WTC11 (cell line): ENCODE measurements at regions not wholly inside any gene's neighbourhood (a gene's known extent, or its start where the extent isn't known, plus 50 kb on each side); places are given as distances from the start of the nearest gene placed in this dataset.
A peak's percentile ranks its signal among the peaks of the same experiment; 100 is the strongest.

ENCODE experiments used
- ATAC-seq: fragments of 200-7000 bp; cut with Tn5 transposase; 2 replicates; pipeline ENCODE4 v1.10.0; 2021; ENCODE audit warnings: mild to moderate bottlenecking, moderate library complexity
- CTCF ChIA-PET: fragments of 300-600 bp; sonication (Branson Sonifier 250); formaldehyde crosslinking; loops from one replicate; lab custom pipeline; 2021; ENCODE audit warnings: antibody characterized with exemption; lab: Charles Lee
- POLR2A ChIA-PET: fragments of 350-600 bp; sonication (Branson Sonifier 250); formaldehyde crosslinking; loops from one replicate; lab custom pipeline; 2021; ENCODE audit warnings: antibody characterized with exemption; lab: Charles Lee
- DNase-seq: peaks from one replicate; pipeline ENCODE4 v3.0.0; 2021; ENCODE audit warnings: low spot score
- H3K27ac Mint-ChIP-seq: 2 replicates; pipeline ENCODE4 v1.8.0; 2021; ENCODE audit warnings: mixed read lengths
- H3K27me3 Mint-ChIP-seq: 2 replicates; pipeline ENCODE4 v1.8.0; 2021; ENCODE audit warnings: low read depth, mild to moderate bottlenecking, moderate library complexity, mixed read lengths
- H3K36me3 Mint-ChIP-seq: 2 replicates; pipeline ENCODE4 v1.8.0; 2021; ENCODE audit warnings: mixed read lengths
- H3K4me1 Mint-ChIP-seq: 2 replicates; pipeline ENCODE4 v1.8.0; 2022; ENCODE audit warnings: mixed read lengths
- H3K4me3 Mint-ChIP-seq: 2 replicates; pipeline ENCODE4 v1.8.0; 2021; ENCODE audit warnings: mild to moderate bottlenecking, moderate library complexity, mixed read lengths
- H3K9me3 Mint-ChIP-seq: 2 replicates; pipeline ENCODE4 v1.8.0; 2021; ENCODE audit warnings: mixed read lengths
- ATF1 ChIP-seq: sonication (generic); formaldehyde crosslinking; IDR thresholded peaks from 2 replicates; pipeline ENCODE4 v1.8.1; 2023; ENCODE audit warnings: mild to moderate bottlenecking, moderate library complexity, missing genetic modification reagents
- CBFB ChIP-seq: sonication (generic); formaldehyde crosslinking; IDR thresholded peaks from 2 replicates; pipeline ENCODE4 v1.8.1; 2022; ENCODE audit warnings: mild to moderate bottlenecking, low read depth, missing genetic modification reagents
- CTCF ChIP-seq: fragments of 200-600 bp; IDR thresholded peaks from 2 replicates; pipeline ENCODE4 v1.8.0; 2022; ENCODE audit warnings: antibody characterized with exemption
- E2F1 ChIP-seq: sonication (generic); formaldehyde crosslinking; IDR thresholded peaks from 2 replicates; pipeline ENCODE4 v1.8.0; 2022; ENCODE audit warnings: mild to moderate bottlenecking, missing genetic modification reagents
- MXD4 ChIP-seq: fragments of 250-450 bp; sonication (Bioruptor Pico); IDR thresholded peaks from 2 replicates; pipeline ENCODE4 v1.8.0; 2021; ENCODE audit warnings: mild to moderate bottlenecking, moderate library complexity, borderline replicate concordance
- TEAD1 ChIP-seq: sonication (generic); formaldehyde crosslinking; IDR thresholded peaks from 2 replicates; pipeline ENCODE4 v1.8.0; 2022; ENCODE audit warnings: mild to moderate bottlenecking, missing genetic modification reagents
- TEAD4 ChIP-seq: sonication (generic); formaldehyde crosslinking; IDR thresholded peaks from 2 replicates; pipeline ENCODE4 v1.8.0; 2022; ENCODE audit warnings: mild to moderate bottlenecking, missing genetic modification reagents
- ZNF232 ChIP-seq: sonication (generic); formaldehyde crosslinking; IDR thresholded peaks from 2 replicates; pipeline ENCODE4 v1.8.0; 2022; ENCODE audit warnings: mild to moderate bottlenecking, missing genetic modification reagents
- ZNF263 ChIP-seq: sonication (generic); formaldehyde crosslinking; IDR thresholded peaks from 2 replicates; pipeline ENCODE4 v1.8.1; 2022; ENCODE audit warnings: low read depth, mild to moderate bottlenecking, moderate library complexity, missing genetic modification reagents
- TF ChIP-seq, protein P1 (sequence below): sonication (generic); formaldehyde crosslinking; IDR thresholded peaks from 2 replicates; pipeline ENCODE4 v1.8.1; 2023; ENCODE audit warnings: mild to moderate bottlenecking, missing genetic modification reagents
- TF ChIP-seq, protein P2 (sequence below): fragments of 250-450 bp; sonication (Bioruptor Pico); IDR thresholded peaks from 2 replicates; pipeline ENCODE4 v1.9.0; 2021; ENCODE audit warnings: mild to moderate bottlenecking
- TF ChIP-seq, protein P3 (sequence below): sonication (generic); formaldehyde crosslinking; IDR thresholded peaks from 2 replicates; pipeline ENCODE4 v1.8.0; 2023; ENCODE audit warnings: missing genetic modification reagents, mild to moderate bottlenecking, borderline replicate concordance
- TF ChIP-seq, protein P4 (sequence below): sonication (generic); formaldehyde crosslinking; IDR thresholded peaks from 2 replicates; pipeline ENCODE4 v1.8.0; 2022; ENCODE audit warnings: mild to moderate bottlenecking, missing genetic modification reagents

- TF ChIP-seq, protein P1, sequence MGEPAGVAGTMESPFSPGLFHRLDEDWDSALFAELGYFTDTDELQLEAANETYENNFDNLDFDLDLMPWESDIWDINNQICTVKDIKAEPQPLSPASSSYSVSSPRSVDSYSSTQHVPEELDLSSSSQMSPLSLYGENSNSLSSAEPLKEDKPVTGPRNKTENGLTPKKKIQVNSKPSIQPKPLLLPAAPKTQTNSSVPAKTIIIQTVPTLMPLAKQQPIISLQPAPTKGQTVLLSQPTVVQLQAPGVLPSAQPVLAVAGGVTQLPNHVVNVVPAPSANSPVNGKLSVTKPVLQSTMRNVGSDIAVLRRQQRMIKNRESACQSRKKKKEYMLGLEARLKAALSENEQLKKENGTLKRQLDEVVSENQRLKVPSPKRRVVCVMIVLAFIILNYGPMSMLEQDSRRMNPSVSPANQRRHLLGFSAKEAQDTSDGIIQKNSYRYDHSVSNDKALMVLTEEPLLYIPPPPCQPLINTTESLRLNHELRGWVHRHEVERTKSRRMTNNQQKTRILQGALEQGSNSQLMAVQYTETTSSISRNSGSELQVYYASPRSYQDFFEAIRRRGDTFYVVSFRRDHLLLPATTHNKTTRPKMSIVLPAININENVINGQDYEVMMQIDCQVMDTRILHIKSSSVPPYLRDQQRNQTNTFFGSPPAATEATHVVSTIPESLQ: no peak
- TF ChIP-seq MXD4 (CRISPR knock-in tag) (no peak), ATF1 (no peak)
These were observed 371.3 kb downstream of the GRIN2B start (continued) for GRCh38 chr12:13609894-13610679.

GRCh38 chr12:13606290-13606689, 375.1 kb downstream of the GRIN2B start:
- no peak overlapping the region for H3K27ac Mint-ChIP-seq
- no peaks in the 10 kb centered on the region for H3K27me3 Mint-ChIP-seq
- ATAC-seq (peak; percentile 76), DNase-seq (peak; percentile 23)
- TF ChIP-seq TEAD1 (no peak), ZNF263 (CRISPR knock-in tag) (no peak)
- TF ChIP-seq, protein P2, sequence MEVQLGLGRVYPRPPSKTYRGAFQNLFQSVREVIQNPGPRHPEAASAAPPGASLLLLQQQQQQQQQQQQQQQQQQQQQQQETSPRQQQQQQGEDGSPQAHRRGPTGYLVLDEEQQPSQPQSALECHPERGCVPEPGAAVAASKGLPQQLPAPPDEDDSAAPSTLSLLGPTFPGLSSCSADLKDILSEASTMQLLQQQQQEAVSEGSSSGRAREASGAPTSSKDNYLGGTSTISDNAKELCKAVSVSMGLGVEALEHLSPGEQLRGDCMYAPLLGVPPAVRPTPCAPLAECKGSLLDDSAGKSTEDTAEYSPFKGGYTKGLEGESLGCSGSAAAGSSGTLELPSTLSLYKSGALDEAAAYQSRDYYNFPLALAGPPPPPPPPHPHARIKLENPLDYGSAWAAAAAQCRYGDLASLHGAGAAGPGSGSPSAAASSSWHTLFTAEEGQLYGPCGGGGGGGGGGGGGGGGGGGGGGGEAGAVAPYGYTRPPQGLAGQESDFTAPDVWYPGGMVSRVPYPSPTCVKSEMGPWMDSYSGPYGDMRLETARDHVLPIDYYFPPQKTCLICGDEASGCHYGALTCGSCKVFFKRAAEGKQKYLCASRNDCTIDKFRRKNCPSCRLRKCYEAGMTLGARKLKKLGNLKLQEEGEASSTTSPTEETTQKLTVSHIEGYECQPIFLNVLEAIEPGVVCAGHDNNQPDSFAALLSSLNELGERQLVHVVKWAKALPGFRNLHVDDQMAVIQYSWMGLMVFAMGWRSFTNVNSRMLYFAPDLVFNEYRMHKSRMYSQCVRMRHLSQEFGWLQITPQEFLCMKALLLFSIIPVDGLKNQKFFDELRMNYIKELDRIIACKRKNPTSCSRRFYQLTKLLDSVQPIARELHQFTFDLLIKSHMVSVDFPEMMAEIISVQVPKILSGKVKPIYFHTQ (CRISPR knock-in tag): no peak
- TF ChIP-seq, protein P3, sequence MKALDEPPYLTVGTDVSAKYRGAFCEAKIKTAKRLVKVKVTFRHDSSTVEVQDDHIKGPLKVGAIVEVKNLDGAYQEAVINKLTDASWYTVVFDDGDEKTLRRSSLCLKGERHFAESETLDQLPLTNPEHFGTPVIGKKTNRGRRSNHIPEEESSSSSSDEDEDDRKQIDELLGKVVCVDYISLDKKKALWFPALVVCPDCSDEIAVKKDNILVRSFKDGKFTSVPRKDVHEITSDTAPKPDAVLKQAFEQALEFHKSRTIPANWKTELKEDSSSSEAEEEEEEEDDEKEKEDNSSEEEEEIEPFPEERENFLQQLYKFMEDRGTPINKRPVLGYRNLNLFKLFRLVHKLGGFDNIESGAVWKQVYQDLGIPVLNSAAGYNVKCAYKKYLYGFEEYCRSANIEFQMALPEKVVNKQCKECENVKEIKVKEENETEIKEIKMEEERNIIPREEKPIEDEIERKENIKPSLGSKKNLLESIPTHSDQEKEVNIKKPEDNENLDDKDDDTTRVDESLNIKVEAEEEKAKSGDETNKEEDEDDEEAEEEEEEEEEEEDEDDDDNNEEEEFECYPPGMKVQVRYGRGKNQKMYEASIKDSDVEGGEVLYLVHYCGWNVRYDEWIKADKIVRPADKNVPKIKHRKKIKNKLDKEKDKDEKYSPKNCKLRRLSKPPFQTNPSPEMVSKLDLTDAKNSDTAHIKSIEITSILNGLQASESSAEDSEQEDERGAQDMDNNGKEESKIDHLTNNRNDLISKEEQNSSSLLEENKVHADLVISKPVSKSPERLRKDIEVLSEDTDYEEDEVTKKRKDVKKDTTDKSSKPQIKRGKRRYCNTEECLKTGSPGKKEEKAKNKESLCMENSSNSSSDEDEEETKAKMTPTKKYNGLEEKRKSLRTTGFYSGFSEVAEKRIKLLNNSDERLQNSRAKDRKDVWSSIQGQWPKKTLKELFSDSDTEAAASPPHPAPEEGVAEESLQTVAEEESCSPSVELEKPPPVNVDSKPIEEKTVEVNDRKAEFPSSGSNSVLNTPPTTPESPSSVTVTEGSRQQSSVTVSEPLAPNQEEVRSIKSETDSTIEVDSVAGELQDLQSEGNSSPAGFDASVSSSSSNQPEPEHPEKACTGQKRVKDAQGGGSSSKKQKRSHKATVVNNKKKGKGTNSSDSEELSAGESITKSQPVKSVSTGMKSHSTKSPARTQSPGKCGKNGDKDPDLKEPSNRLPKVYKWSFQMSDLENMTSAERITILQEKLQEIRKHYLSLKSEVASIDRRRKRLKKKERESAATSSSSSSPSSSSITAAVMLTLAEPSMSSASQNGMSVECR: no peak
- no peak overlapping the region for H3K4me3 Mint-ChIP-seq
- peaks cover 10% of the 10 kb centered on the region for H3K9me3 Mint-ChIP-seq
- ChIA-PET POLR2A (no interaction called here), CTCF (interaction anchor here (0.9 to 1.0 kb wide), 2 partner anchors 244 to 351 kb away, joined by 3 read pairs; no protein-coding TSS in a partner anchor)
- peaks cover 12% of the 10 kb centered on the region for H3K4me1 Mint-ChIP-seq
- H3K36me3 Mint-ChIP-seq: no peaks in the 10 kb centered on the region

DNA sequence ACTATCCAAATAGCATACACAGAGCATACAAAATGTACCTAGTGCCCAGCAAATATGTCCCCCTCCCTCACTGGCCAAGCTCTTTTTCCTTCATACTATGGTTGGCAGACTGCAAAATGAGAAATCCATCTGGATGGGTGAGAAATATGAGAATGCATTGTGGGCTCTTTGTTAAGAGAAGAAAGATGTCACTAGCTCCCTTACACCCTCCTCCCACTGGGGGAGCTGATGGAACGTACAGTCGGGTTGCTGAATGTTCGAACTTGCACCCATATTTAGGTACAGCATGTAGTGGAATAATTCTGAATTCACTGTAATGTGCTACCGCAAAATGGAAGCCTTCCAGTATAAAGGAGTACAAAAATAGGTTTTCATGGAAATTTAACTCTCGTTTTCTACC, 377.4 kb downstream of the GRIN2B start:
- TF ChIP-seq ZNF232 (CRISPR knock-in tag) (no peak), CBFB (CRISPR knock-in tag) (no peak), E2F1 (CRISPR knock-in tag) (no peak), CTCF (no peak), TEAD4 (CRISPR knock-in tag) (no peak)
- TF ChIP-seq, protein P4, sequence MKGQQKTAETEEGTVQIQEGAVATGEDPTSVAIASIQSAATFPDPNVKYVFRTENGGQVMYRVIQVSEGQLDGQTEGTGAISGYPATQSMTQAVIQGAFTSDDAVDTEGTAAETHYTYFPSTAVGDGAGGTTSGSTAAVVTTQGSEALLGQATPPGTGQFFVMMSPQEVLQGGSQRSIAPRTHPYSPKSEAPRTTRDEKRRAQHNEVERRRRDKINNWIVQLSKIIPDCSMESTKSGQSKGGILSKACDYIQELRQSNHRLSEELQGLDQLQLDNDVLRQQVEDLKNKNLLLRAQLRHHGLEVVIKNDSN (CRISPR knock-in tag): no peak
- TF ChIP-seq, protein P3: no peak
- ChIA-PET CTCF (interaction anchor here (0.8 to 1.0 kb wide), 2 partner anchors 12 to 57 kb away, joined by 3 read pairs; no protein-coding TSS in a partner anchor), POLR2A (no interaction called here)

More for the DNA sequence above, 377.4 kb downstream of the GRIN2B start:
- Mint-ChIP-seq H3K36me3 (no peaks in the 10 kb centered on the region), H3K27ac (no peak overlapping the region), H3K4me3 (no peak overlapping the region), H3K9me3 (peaks cover 11% of the 10 kb centered on the region; the same call in 1 of the 2 replicates), H3K4me1 (peaks cover 12% of the 10 kb centered on the region), H3K27me3 (no peaks in the 10 kb centered on the region)
- ATAC-seq: no peak
- no peak for DNase-seq
